Uterus (tissue), 3 donors: ENCODE measurements at regions not wholly inside any gene's neighbourhood (a gene's known extent, or its start where the extent isn't known, plus 50 kb on each side); places are given as distances from the start of the nearest gene placed in this dataset.

Source experiments
- DNase-seq, 2 donors: peaks; one replicate each; pipeline ENCODE4 v3.0.0-alpha.2; 2019 to 2020
- H3K27ac ChIP-seq, 2 donors: fragments of 200-600 bp; sonication (generic); 1 replicate in 1 of 2; 2 replicates in 1 of 2; pipeline ENCODE4 v1.5.1; 2016 to 2018
- H3K27me3 ChIP-seq, 2 donors: fragments of 200-600 bp; sonication (generic); one replicate each; pipeline ENCODE4 v1.5.1; 2018 to 2019; ENCODE audit warnings: control low read depth in 1 of 2
- H3K36me3 ChIP-seq, 2 donors: fragments of 200-600 bp; sonication (generic); one replicate each; pipeline ENCODE4 v1.5.1; 2019; ENCODE audit warnings: control low read depth in 1 of 2
- H3K4me1 ChIP-seq, 2 donors: fragments of 200-600 bp; sonication (generic); one replicate each; pipeline ENCODE4 v1.5.1; 2018 to 2019; ENCODE audit warnings: control low read depth in 1 of 2
- H3K4me3 ChIP-seq, 2 donors: fragments of 200-600 bp; sonication (generic); 1 replicate in 1 of 2; 2 replicates in 1 of 2; pipeline ENCODE4 v1.5.1; 2018 to 2019; ENCODE audit warnings: mild to moderate bottlenecking in 1 of 2
- H3K9me3 ChIP-seq, 2 donors: fragments of 200-600 bp; sonication (generic); one replicate each; pipeline ENCODE4 v1.5.1; 2019; ENCODE audit warnings: control low read depth in 1 of 2
- CTCF ChIP-seq, 4 experiments: fragments of 200-600 bp in 2 of 4; fragments of 450-650 bp in 2 of 4; sonication (generic) in 2 of 4; IDR thresholded peaks; one replicate each; pipeline ENCODE4 v1.5.1; 2016 to 2019; ENCODE audit warnings: antibody characterized with exemption in 4 of 4, mild to moderate bottlenecking in 2 of 4, moderate library complexity in 1 of 4
- POLR2A ChIP-seq, 2 donors: fragments of 450-650 bp; IDR thresholded peaks; one replicate each; pipeline ENCODE4 v1.6.1; 2016; ENCODE audit warnings: antibody characterized with exemption in 2 of 2, mild to moderate bottlenecking in 1 of 2, moderate library complexity in 1 of 2
- intact Hi-C: fragments of 100-400 bp; cut with DNase I; formaldehyde crosslinking; loops from one replicate; pipeline ENCODE4 v1.15.1; 2023; ENCODE audit warnings: low total_unique reads
- donor health status: DM: yes; HTN: yes; CAD: no.

GRCh38 chr4:79050541-79050880 lies 111.3 kb upstream of the PAQR3 start:
- no peak for DNase-seq
- H3K27ac ChIP-seq, result no peak overlapping the region
- H3K9me3 ChIP-seq, result no peaks in the 10 kb centered on the region
- no peaks in the 10 kb centered on the region for H3K27me3 ChIP-seq
- TF ChIP-seq CTCF (IDR thresholded peaks at IDR 0.05) (no peak), POLR2A (IDR thresholded peaks at IDR 0.05) (no peak)
- no peaks in the 10 kb centered on the region for H3K4me1 ChIP-seq
- intact Hi-C loops, result no loop called here
- H3K4me3 ChIP-seq, result no peak overlapping the region
- no peaks in the 10 kb centered on the region for H3K36me3 ChIP-seq

- Histone ChIP-seq H3K27ac (no peak overlapping the region), H3K27me3 (no peaks in the 10 kb centered on the region), H3K9me3 (no peaks in the 10 kb centered on the region), H3K36me3 (no peaks in the 10 kb centered on the region), H3K4me3 (no peak overlapping the region), H3K4me1 (no peaks in the 10 kb centered on the region)
- TF ChIP-seq CTCF (IDR thresholded peaks at IDR 0.05) (no peak), POLR2A (IDR thresholded peaks at IDR 0.05) (no peak)
- intact Hi-C loops, result no loop called here
- DNase-seq, result no peak
Measured at GRCh38 chr4:79049840-79050540, 110.8 kb upstream of the PAQR3 start.

- no peak overlapping the region for H3K4me3 ChIP-seq
- H3K27me3 ChIP-seq, result no peaks in the 10 kb centered on the region
- no peaks in the 10 kb centered on the region for H3K9me3 ChIP-seq
- no peaks in the 10 kb centered on the region for H3K36me3 ChIP-seq
- H3K27ac ChIP-seq, result no peak overlapping the region
- intact Hi-C loops, result no loop called here
- TF ChIP-seq POLR2A (IDR thresholded peaks at IDR 0.05) (no peak), CTCF (IDR thresholded peaks at IDR 0.05) (no peak)
- no peak for DNase-seq
- no peaks in the 10 kb centered on the region for H3K4me1 ChIP-seq
Measured at GRCh38 chr4:79048878-79049277, 109.6 kb upstream of the PAQR3 start.

- Histone ChIP-seq H3K9me3 (no peaks in the 10 kb centered on the region), H3K36me3 (no peaks in the 10 kb centered on the region), H3K27me3 (no peaks in the 10 kb centered on the region), H3K4me3 (no peak overlapping the region), H3K27ac (no peak overlapping the region), H3K4me1 (no peaks in the 10 kb centered on the region)
- intact Hi-C loops, result no loop called here
- TF ChIP-seq POLR2A (IDR thresholded peaks at IDR 0.05), result no peak
- TF ChIP-seq CTCF (IDR thresholded peaks at IDR 0.05), result no peak
- DNase-seq, result no peak
Measured at GRCh38 chr4:79047316-79047715, 108.1 kb upstream of the PAQR3 start.

- Histone ChIP-seq H3K9me3 (no peaks in the 10 kb centered on the region), H3K4me1 (no peaks in the 10 kb centered on the region), H3K27me3 (no peaks in the 10 kb centered on the region), H3K27ac (no peak overlapping the region), H3K4me3 (no peak overlapping the region), H3K36me3 (peaks cover 0 to 4% of the 10 kb centered on the region in 2 donors)
- DNase-seq, result no peak
- TF ChIP-seq POLR2A (IDR thresholded peaks at IDR 0.05), result no peak
- no peak for TF ChIP-seq CTCF (IDR thresholded peaks at IDR 0.05)
- intact Hi-C loops, result no loop called here
Measured at GRCh38 chr4:79046016-79046592, 106.9 kb upstream of the PAQR3 start.
